Esophagus muscularis mucosa (tissue), 4 donors: ENCODE measurements at regions not wholly inside any gene's neighbourhood (a gene's known extent, or its start where the extent isn't known, plus 50 kb on each side); places are given as distances from the start of the nearest gene placed in this dataset.

Experiments used
- DNase-seq: peaks from one replicate; pipeline ENCODE4 v3.0.0-alpha.2; 2017; ENCODE audit errors: extremely low spot score
- H3K27ac ChIP-seq, 4 donors: fragments of 200-600 bp; sonication (generic); replicated peaks in 1 of 4; 1 replicate in 3 of 4; 2 replicates in 1 of 4; pipeline ENCODE4 v1.5.1; 2016 to 2019; ENCODE audit warnings: mild to moderate bottlenecking in 1 of 4
- H3K27me3 ChIP-seq, 4 donors: fragments of 200-600 bp; sonication (generic); one replicate each; pipeline versions ENCODE4 v1.5.1 to v1.6.0; 2016 to 2019
- H3K36me3 ChIP-seq, 4 donors: fragments of 200-600 bp; sonication (generic); one replicate each; pipeline ENCODE4 v1.5.1; 2016 to 2019
- H3K4me1 ChIP-seq, 4 donors: fragments of 200-600 bp; sonication (generic); one replicate each; pipeline ENCODE4 v1.5.1; 2016 to 2019
- H3K4me3 ChIP-seq, 4 donors: fragments of 200-600 bp; sonication (generic); 1 replicate in 2 of 4; 2 replicates in 2 of 4; pipeline ENCODE4 v1.5.1; 2016 to 2019; ENCODE audit warnings: mild to moderate bottlenecking in 4 of 4, moderate library complexity in 1 of 4
- H3K9me3 ChIP-seq, 4 donors: fragments of 200-600 bp; sonication (generic); 1 replicate in 3 of 4; 2 replicates in 1 of 4; pipeline ENCODE4 v1.5.1; 2016 to 2019
- CTCF ChIP-seq, 3 experiments: fragments of 200-600 bp in 2 of 3; fragments of 450-650 bp in 1 of 3; sonication (generic) in 2 of 3; IDR thresholded peaks; one replicate each; pipeline ENCODE4 v1.5.1; 2017 to 2019; ENCODE audit warnings: antibody characterized with exemption in 3 of 3, mild to moderate bottlenecking in 2 of 3, moderate library complexity in 1 of 3
- EP300 ChIP-seq: sonication (generic); formaldehyde crosslinking; IDR thresholded peaks from one replicate; pipeline ENCODE4 v1.6.1; 2017; ENCODE audit warnings: antibody characterized with exemption
- POLR2A ChIP-seq: fragments of 450-650 bp; IDR thresholded peaks from one replicate; pipeline ENCODE4 v1.6.1; 2017; ENCODE audit warnings: antibody characterized with exemption, moderate library complexity, mild to moderate bottlenecking, low read depth
- POLR2AphosphoS5 ChIP-seq, 2 donors: sonication (generic); formaldehyde crosslinking; IDR thresholded peaks; one replicate each; pipeline ENCODE4 v1.6.1; 2017; ENCODE audit warnings: antibody characterized with exemption in 2 of 2
- WGBS: methylation state at CpG from one replicate; pipeline ENCODE4 v1.1.5; 2018; 5-methylcytosine and 5-hydroxymethylcytosine counted together
- intact Hi-C: fragments of 100-400 bp; cut with DNase I; formaldehyde crosslinking; loops from one replicate; pipeline ENCODE4 v1.15.1; 2023

- no peaks in the 10 kb centered on the region for H3K9me3 ChIP-seq
- no peak overlapping the region for H3K27ac ChIP-seq
- 80% methylated on average over 9 of the region's 9 CpGs for WGBS
- intact Hi-C loops: no loop called here
- H3K4me3 ChIP-seq: no peak overlapping the region
- H3K4me1 ChIP-seq: peaks cover 0 to 9% (median 5%) of the 10 kb centered on the region in 4 donors
- no peaks in the 10 kb centered on the region for H3K36me3 ChIP-seq
- no peak for TF ChIP-seq CTCF (IDR thresholded peaks at IDR 0.05)
- no peak for TF ChIP-seq POLR2AphosphoS5 (IDR thresholded peaks at IDR 0.05)
- TF ChIP-seq EP300: no peak
- no peak for TF ChIP-seq POLR2A
- no peaks in the 10 kb centered on the region for H3K27me3 ChIP-seq
- peak; percentile 79 for DNase-seq
These were observed 362.6 kb upstream of the MGMT start for GRCh38 chr10:129104266-129105045.

- no peak overlapping the region for H3K27ac ChIP-seq
- intact Hi-C loops: no loop called here
- TF ChIP-seq POLR2A (no peak), CTCF (IDR thresholded peaks at IDR 0.05) (no peak), POLR2AphosphoS5 (IDR thresholded peaks at IDR 0.05) (no peak)
- DNase-seq: no peak
- no peaks in the 10 kb centered on the region for H3K9me3 ChIP-seq
- no peak overlapping the region for H3K4me3 ChIP-seq
- no peaks in the 10 kb centered on the region for H3K27me3 ChIP-seq
- peaks cover 0 to 9% (median 5%) of the 10 kb centered on the region in 4 donors for H3K4me1 ChIP-seq
- 68% methylated on average over 2 of the region's 2 CpGs for WGBS
- no peaks in the 10 kb centered on the region for H3K36me3 ChIP-seq
These were observed 361.8 kb upstream of the MGMT start for GRCh38 chr10:129105266-129105665.

GRCh38 chr10:129106314-129106713 lies 360.7 kb upstream of the MGMT start:
- Histone ChIP-seq H3K4me3 (no peak overlapping the region), H3K36me3 (no peaks in the 10 kb centered on the region), H3K4me1 (peaks cover 0 to 9% (median 5%) of the 10 kb centered on the region in 4 donors), H3K27ac (no peak overlapping the region), H3K9me3 (no peaks in the 10 kb centered on the region), H3K27me3 (no peaks in the 10 kb centered on the region)
- DNase-seq: no peak
- intact Hi-C loops: no loop called here
- WGBS: 83% methylated on average over 4 of the region's 4 CpGs
- TF ChIP-seq EP300 (no peak), POLR2AphosphoS5 (IDR thresholded peaks at IDR 0.05) (no peak), POLR2A (no peak), CTCF (IDR thresholded peaks at IDR 0.05) (no peak)

- Histone ChIP-seq H3K9me3 (no peaks in the 10 kb centered on the region), H3K27me3 (no peaks in the 10 kb centered on the region), H3K27ac (no peak overlapping the region), H3K36me3 (no peaks in the 10 kb centered on the region), H3K4me1 (peaks cover 0 to 9% (median 5%) of the 10 kb centered on the region in 4 donors), H3K4me3 (no peak overlapping the region)
- 92% methylated on average over 3 of the region's 3 CpGs for WGBS
- peak; percentile 70 for DNase-seq
- TF ChIP-seq POLR2A (no peak), EP300 (no peak), POLR2AphosphoS5 (IDR thresholded peaks at IDR 0.05) (no peak), CTCF (IDR thresholded peaks at IDR 0.05) (no peak)
- intact Hi-C loops: no loop called here
These were observed 359.5 kb upstream of the MGMT start for GRCh38 chr10:129107525-129107924.

GRCh38 chr10:129108378-129108777 lies 358.7 kb upstream of the MGMT start:
- intact Hi-C loops: no loop called here
- WGBS: 89% methylated on average over 4 of the region's 6 CpGs
- H3K4me3 ChIP-seq: no peak overlapping the region
- DNase-seq: no peak
- no peaks in the 10 kb centered on the region for H3K27me3 ChIP-seq
- no peaks in the 10 kb centered on the region for H3K9me3 ChIP-seq
- no peak for TF ChIP-seq POLR2AphosphoS5 (IDR thresholded peaks at IDR 0.05)
- TF ChIP-seq CTCF (IDR thresholded peaks at IDR 0.05): no peak
- TF ChIP-seq EP300: no peak
- TF ChIP-seq POLR2A: no peak
- no peaks in the 10 kb centered on the region for H3K36me3 ChIP-seq
- H3K27ac ChIP-seq: no peak overlapping the region
- H3K4me1 ChIP-seq: peaks cover 0 to 9% (median 3%) of the 10 kb centered on the region in 4 donors
